Tibial artery (tissue), 4 donors: ENCODE measurements at regions not wholly inside any gene's neighbourhood (a gene's known extent, or its start where the extent isn't known, plus 50 kb on each side); places are given as distances from the start of the nearest gene placed in this dataset.

Experiments
- DNase-seq, 2 donors: peaks; one replicate each; pipeline ENCODE4 v3.0.0-alpha.2; 2019
- H3K27ac ChIP-seq, 2 donors: fragments of 200-600 bp; sonication (generic) in 1 of 2; 1 replicate in 1 of 2; 2 replicates in 1 of 2; pipeline ENCODE4 v1.5.1; 2018 to 2019; ENCODE audit warnings: mild to moderate bottlenecking in 1 of 2
- H3K27me3 ChIP-seq, 2 donors: fragments of 200-600 bp; sonication (generic) in 1 of 2; one replicate each; pipeline versions ENCODE4 v1.5.1 to v1.6.0; 2016 to 2019
- H3K36me3 ChIP-seq, 3 donors: fragments of 200-600 bp; sonication (generic) in 2 of 3; one replicate each; pipeline ENCODE4 v1.5.1; 2016 to 2019; ENCODE audit warnings: mild to moderate bottlenecking in 2 of 3
- H3K4me1 ChIP-seq, 4 donors: fragments of 200-600 bp; sonication (generic) in 2 of 4; 1 replicate in 3 of 4; 2 replicates in 1 of 4; pipeline ENCODE4 v1.5.1; 2016 to 2019
- H3K4me3 ChIP-seq, 2 donors: fragments of 200-600 bp; sonication (generic) in 1 of 2; 1 replicate in 1 of 2; 2 replicates in 1 of 2; pipeline ENCODE4 v1.5.1; 2018 to 2019; ENCODE audit warnings: mild to moderate bottlenecking in 2 of 2
- H3K9me3 ChIP-seq, 3 donors: fragments of 200-600 bp; sonication (generic) in 1 of 3; one replicate each; pipeline ENCODE4 v1.5.1; 2016 to 2019
- CTCF ChIP-seq, 2 experiments: fragments of 200-600 bp in 1 of 2; fragments of 450-650 bp in 1 of 2; IDR thresholded peaks; one replicate each; pipeline ENCODE4 v1.5.1; 2017 to 2019; ENCODE audit warnings: antibody characterized with exemption in 2 of 2, mild to moderate bottlenecking in 1 of 2, moderate library complexity in 1 of 2
- intact Hi-C: fragments of 100-400 bp; cut with DNase I; formaldehyde crosslinking; loops from one replicate; pipeline ENCODE4 v1.15.0; 2023; ENCODE audit warnings: low total_unique reads

- intact Hi-C loops, result no loop called here
- no peak for TF ChIP-seq CTCF (IDR thresholded peaks at IDR 0.05)
- DNase-seq, result no peak
- H3K9me3 ChIP-seq, result peaks cover 0 to 2% (median 0%) of the 10 kb centered on the region in 3 donors
- H3K27me3 ChIP-seq, result no peaks in the 10 kb centered on the region
- H3K4me1 ChIP-seq, result no peaks in the 10 kb centered on the region
- no peak overlapping the region for H3K27ac ChIP-seq
- no peaks in the 10 kb centered on the region for H3K36me3 ChIP-seq
- no peak overlapping the region for H3K4me3 ChIP-seq
Observed at GRCh38 chr9:81256368-81256767, 433.0 kb downstream of the TLE1 start.

- Histone ChIP-seq H3K36me3 (no peaks in the 10 kb centered on the region), H3K27me3 (no peaks in the 10 kb centered on the region), H3K4me1 (no peaks in the 10 kb centered on the region), H3K27ac (no peak overlapping the region), H3K4me3 (no peak overlapping the region), H3K9me3 (peaks cover 0 to 3% (median 0%) of the 10 kb centered on the region in 3 donors)
- DNase-seq, result no peak
- intact Hi-C loops, result no loop called here
- no peak for TF ChIP-seq CTCF (IDR thresholded peaks at IDR 0.05)
Observed at GRCh38 chr9:81250606-81251005, 438.7 kb downstream of the TLE1 start.

GRCh38 chr9:81250041-81250440 is 439.3 kb downstream of the TLE1 start:
- no peak for DNase-seq
- no peaks in the 10 kb centered on the region for H3K36me3 ChIP-seq
- H3K27me3 ChIP-seq, result no peaks in the 10 kb centered on the region
- H3K9me3 ChIP-seq, result peaks cover 0 to 3% (median 0%) of the 10 kb centered on the region in 3 donors
- intact Hi-C loops, result no loop called here
- no peak overlapping the region for H3K4me3 ChIP-seq
- no peak overlapping the region for H3K27ac ChIP-seq
- H3K4me1 ChIP-seq, result no peaks in the 10 kb centered on the region
- no peak for TF ChIP-seq CTCF (IDR thresholded peaks at IDR 0.05)

DNA sequence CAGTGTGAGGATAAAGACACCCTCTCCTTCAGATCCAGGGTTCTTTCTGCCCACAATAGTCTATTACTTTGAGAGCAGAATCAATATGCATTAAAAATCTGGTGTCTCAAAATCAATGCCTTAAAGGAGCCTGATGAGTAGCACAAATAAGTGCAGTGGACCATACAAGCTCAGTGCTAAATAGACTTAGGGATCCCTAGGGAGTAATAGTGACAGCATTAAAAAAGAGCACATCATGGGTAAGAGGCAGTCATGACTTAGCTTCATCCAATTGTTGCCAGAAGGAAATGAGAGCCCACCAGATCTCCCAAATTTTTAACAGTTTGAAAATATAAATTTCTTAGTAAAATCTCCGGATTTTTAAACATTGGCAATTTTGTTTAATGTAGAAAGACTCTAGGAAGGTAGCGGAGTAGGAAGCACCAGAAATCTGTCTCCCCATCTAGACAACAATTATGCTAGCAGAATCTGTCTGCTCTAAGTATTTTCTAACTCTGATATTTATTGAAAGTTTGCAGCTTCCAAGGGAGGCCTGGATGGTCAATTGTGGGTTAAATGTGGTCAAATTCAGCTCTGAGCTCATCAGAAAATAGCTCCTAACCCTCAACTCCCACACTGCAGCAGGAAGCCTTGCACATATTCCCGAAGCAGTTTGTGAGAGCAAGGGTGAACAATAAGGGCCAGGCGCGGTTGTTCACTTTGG is 443.9 kb downstream of the TLE1 start:
- Histone ChIP-seq H3K36me3 (no peaks in the 10 kb centered on the region), H3K9me3 (peaks cover 0 to 3% (median 0%) of the 10 kb centered on the region in 3 donors), H3K27ac (no peak overlapping the region), H3K27me3 (no peaks in the 10 kb centered on the region), H3K4me1 (no peaks in the 10 kb centered on the region), H3K4me3 (no peak overlapping the region)
- DNase-seq, result no peak
- intact Hi-C loops, result no loop called here
- no peak for TF ChIP-seq CTCF (IDR thresholded peaks at IDR 0.05)

GRCh38 chr9:81244631-81245030 is 444.7 kb downstream of the TLE1 start:
- H3K9me3 ChIP-seq, result no peaks in the 10 kb centered on the region

More at GRCh38 chr9:81244631-81245030, 444.7 kb downstream of the TLE1 start:
- Histone ChIP-seq H3K4me1 (no peaks in the 10 kb centered on the region), H3K27ac (no peak overlapping the region), H3K27me3 (no peaks in the 10 kb centered on the region), H3K36me3 (no peaks in the 10 kb centered on the region), H3K4me3 (no peak overlapping the region)
- no peak for DNase-seq
- intact Hi-C loops, result no loop called here
- TF ChIP-seq CTCF (IDR thresholded peaks at IDR 0.05), result no peak
